ENCODE measurements at regions not wholly inside any gene's neighbourhood (a gene's known extent, or its start where the extent isn't known, plus 50 kb on each side); places are given as distances from the start of the nearest gene placed in this dataset.

- peaks cover 20% of the 10 kb centered on the region for H3K27me3 ChIP-seq (ENCODE audit: insufficient read depth, poor library complexity, severe bottlenecking)
These were observed 160.5 kb upstream of the TNRC6C start for GRCh38 chr17:77798031-77798430.

GRCh38 chr17:77798481-77798880 lies 160.0 kb upstream of the TNRC6C start:
- H3K9me3 ChIP-seq (ENCODE audit: severe bottlenecking): no peaks in the 10 kb centered on the region
- H3K27ac ChIP-seq (ENCODE audit: poor library complexity, severe bottlenecking): no peak overlapping the region
- peak; percentile 25 for DNase-seq (ENCODE audit: low spot score)
- H3K27me3 ChIP-seq (ENCODE audit: insufficient read depth, poor library complexity, severe bottlenecking): peaks cover 22% of the 10 kb centered on the region
- H3K4me1 ChIP-seq (ENCODE audit: insufficient read depth, poor library complexity, severe bottlenecking): no peaks in the 10 kb centered on the region
- no peak overlapping the region for H3K4me3 ChIP-seq (ENCODE audit: severe bottlenecking)
- no peak for TF ChIP-seq CTCF (IDR thresholded peaks at IDR 0.05; ENCODE audit: poor library complexity, severe bottlenecking)
- ATAC-seq (ENCODE audit: low read depth): no peak
- no peaks in the 10 kb centered on the region for H3K36me3 ChIP-seq (ENCODE audit: low read depth)

More at GRCh38 chr17:77798031-77798430, 160.5 kb upstream of the TNRC6C start:
- Histone ChIP-seq H3K9me3 (ENCODE audit: severe bottlenecking) (no peaks in the 10 kb centered on the region), H3K4me1 (ENCODE audit: insufficient read depth, poor library complexity, severe bottlenecking) (no peaks in the 10 kb centered on the region), H3K27ac (ENCODE audit: poor library complexity, severe bottlenecking) (no peak overlapping the region), H3K4me3 (ENCODE audit: severe bottlenecking) (no peak overlapping the region), H3K36me3 (ENCODE audit: low read depth) (no peaks in the 10 kb centered on the region)
- TF ChIP-seq CTCF (IDR thresholded peaks at IDR 0.05; ENCODE audit: poor library complexity, severe bottlenecking): no peak
- ATAC-seq (ENCODE audit: low read depth): no peak
- DNase-seq (ENCODE audit: low spot score): peak; percentile 15

- Histone ChIP-seq H3K4me1 (ENCODE audit: insufficient read depth, poor library complexity, severe bottlenecking) (no peaks in the 10 kb centered on the region), H3K27ac (ENCODE audit: poor library complexity, severe bottlenecking) (no peak overlapping the region), H3K27me3 (ENCODE audit: insufficient read depth, poor library complexity, severe bottlenecking) (peaks cover 17% of the 10 kb centered on the region), H3K4me3 (ENCODE audit: severe bottlenecking) (no peak overlapping the region), H3K36me3 (ENCODE audit: low read depth) (no peaks in the 10 kb centered on the region), H3K9me3 (ENCODE audit: severe bottlenecking) (no peaks in the 10 kb centered on the region)
- no peak for TF ChIP-seq CTCF (IDR thresholded peaks at IDR 0.05; ENCODE audit: poor library complexity, severe bottlenecking)
- ATAC-seq (ENCODE audit: low read depth) (no peak), DNase-seq (ENCODE audit: low spot score) (no peak)
These were observed 157.7 kb upstream of the TNRC6C start for GRCh38 chr17:77800816-77801215.

GRCh38 chr17:77801545-77802332 lies 156.8 kb upstream of the TNRC6C start:
- no peak overlapping the region for H3K4me3 ChIP-seq (ENCODE audit: severe bottlenecking)
- DNase-seq (ENCODE audit: low spot score) (no peak), ATAC-seq (ENCODE audit: low read depth) (no peak)
- TF ChIP-seq CTCF (IDR thresholded peaks at IDR 0.05; ENCODE audit: poor library complexity, severe bottlenecking): no peak
- peaks cover 18% of the 10 kb centered on the region for H3K27me3 ChIP-seq (ENCODE audit: insufficient read depth, poor library complexity, severe bottlenecking)
- H3K36me3 ChIP-seq (ENCODE audit: low read depth): no peaks in the 10 kb centered on the region
- no peak overlapping the region for H3K27ac ChIP-seq (ENCODE audit: poor library complexity, severe bottlenecking)
- no peaks in the 10 kb centered on the region for H3K9me3 ChIP-seq (ENCODE audit: severe bottlenecking)
- H3K4me1 ChIP-seq (ENCODE audit: insufficient read depth, poor library complexity, severe bottlenecking): no peaks in the 10 kb centered on the region

- no peaks in the 10 kb centered on the region for H3K4me1 ChIP-seq (ENCODE audit: insufficient read depth, poor library complexity, severe bottlenecking)
- peaks cover 18% of the 10 kb centered on the region for H3K27me3 ChIP-seq (ENCODE audit: insufficient read depth, poor library complexity, severe bottlenecking)
- H3K27ac ChIP-seq (ENCODE audit: poor library complexity, severe bottlenecking): no peak overlapping the region
- DNase-seq (ENCODE audit: low spot score): no peak
- no peak overlapping the region for H3K4me3 ChIP-seq (ENCODE audit: severe bottlenecking)
- no peak for TF ChIP-seq CTCF (IDR thresholded peaks at IDR 0.05; ENCODE audit: poor library complexity, severe bottlenecking)
- no peaks in the 10 kb centered on the region for H3K36me3 ChIP-seq (ENCODE audit: low read depth)
- H3K9me3 ChIP-seq (ENCODE audit: severe bottlenecking): no peaks in the 10 kb centered on the region
- no peak for ATAC-seq (ENCODE audit: low read depth)
These were observed 156.2 kb upstream of the TNRC6C start for GRCh38 chr17:77802333-77802615.

Data from RWPE2 (cell line).